HEK293 (cell line): ENCODE measurements at regions not wholly inside any gene's neighbourhood (a gene's known extent, or its start where the extent isn't known, plus 50 kb on each side); places are given as distances from the start of the nearest gene placed in this dataset.

Source experiments
- CTCF ChIA-PET: fragments of 350-600 bp; formaldehyde crosslinking; extraction: SDS; loops from one replicate; lab custom pipeline; 2021; ENCODE audit warnings: antibody characterized with exemption; lab: Yijun Ruan, JAX
- POLR2A ChIA-PET: fragments of 300-600 bp; formaldehyde crosslinking; extraction: SDS; loops from one replicate; lab custom pipeline; 2020; ENCODE audit warnings: antibody characterized with exemption, inconsistent platforms; lab: Yijun Ruan, JAX
- H3K27ac ChIP-seq: fragments of 200-500 bp; sonication (Bioruptor generic); 2 replicates; pipeline ENCODE4 v1.5.1; 2014; ENCODE audit warnings: low read depth, low read length, control low read depth, inconsistent platforms; ENCODE audit errors: extremely low read depth
- H3K36me3 ChIP-seq, 2 experiments: fragments of 200-500 bp in 1 of 2; sonication (Bioruptor generic) in 1 of 2; 1 replicate in 1 of 2; 2 replicates in 1 of 2; pipeline ENCODE4 v1.5.1; 2014 to 2017; ENCODE audit warnings: inconsistent platforms in 2 of 2, low read length in 2 of 2; ENCODE audit not compliant: control insufficient read depth in 2 of 2, insufficient read depth in 1 of 2
- H3K4me1 ChIP-seq: fragments of 200-500 bp; sonication (Bioruptor generic); 2 replicates; pipeline ENCODE4 v1.5.1; 2014; ENCODE audit warnings: mild to moderate bottlenecking, low read length, inconsistent platforms; ENCODE audit not compliant: control insufficient read depth, insufficient read depth
- H3K4me3 ChIP-seq: 2 replicates; pipeline ENCODE4 v1.5.1; 2011; ENCODE audit warnings: low read depth, mild to moderate bottlenecking, control low read depth, low read length, moderate library complexity
- H3K9me3 ChIP-seq: fragments of 200-500 bp; sonication (Bioruptor generic); 2 replicates; pipeline ENCODE4 v1.5.1; 2014; ENCODE audit warnings: low read depth, low read length, inconsistent platforms; ENCODE audit not compliant: control insufficient read depth, insufficient read depth
- EGR2 ChIP-seq: fragments of 450-650 bp; formaldehyde crosslinking; IDR thresholded peaks from 2 replicates; pipeline ENCODE4 v1.5.1; 2016; ENCODE audit warnings: low read depth, missing biosample characterization, missing genetic modification characterization
- IKZF3 ChIP-seq: fragments of 450-650 bp; IDR thresholded peaks from 2 replicates; pipeline ENCODE4 v1.5.0; 2018; ENCODE audit warnings: missing biosample characterization, mild to moderate bottlenecking, missing genetic modification characterization, moderate library complexity
- KLF10 ChIP-seq: fragments of 450-650 bp; IDR thresholded peaks from 2 replicates; pipeline ENCODE4 v1.5.1; 2018; ENCODE audit warnings: missing biosample characterization, mild to moderate bottlenecking, missing genetic modification characterization
- SALL2 ChIP-seq: fragments of 450-650 bp; formaldehyde crosslinking; IDR thresholded peaks from 2 replicates; pipeline ENCODE4 v1.5.0; 2017; ENCODE audit warnings: missing biosample characterization, mild to moderate bottlenecking, missing genetic modification characterization, borderline replicate concordance
- SETDB1 ChIP-seq: IDR thresholded peaks from one replicate; pipeline ENCODE4 v1.6.1; 2017; ENCODE audit warnings: mild to moderate bottlenecking, low read length, moderate library complexity, mixed read lengths; ENCODE audit not compliant: insufficient read length
- YY2 ChIP-seq: fragments of 450-650 bp; formaldehyde crosslinking; IDR thresholded peaks from 2 replicates; pipeline ENCODE4 v1.5.1; 2016; ENCODE audit warnings: missing biosample characterization, missing genetic modification characterization
- ZIC2 ChIP-seq: fragments of 450-650 bp; formaldehyde crosslinking; IDR thresholded peaks from 2 replicates; pipeline ENCODE4 v1.5.1; 2016; ENCODE audit warnings: missing biosample characterization, missing genetic modification characterization
- ZNF138 ChIP-seq: fragments of 450-650 bp; formaldehyde crosslinking; IDR thresholded peaks from 2 replicates; pipeline ENCODE4 v1.5.1; 2016; ENCODE audit warnings: missing biosample characterization, missing genetic modification characterization, borderline replicate concordance
- ZNF148 ChIP-seq: fragments of 450-650 bp; formaldehyde crosslinking; IDR thresholded peaks from 2 replicates; pipeline ENCODE4 v1.5.0; 2017; ENCODE audit warnings: missing biosample characterization, missing genetic modification characterization, borderline replicate concordance
- ZNF174 ChIP-seq: fragments of 450-650 bp; formaldehyde crosslinking; IDR thresholded peaks from 2 replicates; pipeline ENCODE4 v1.5.0; 2017; ENCODE audit warnings: missing biosample characterization, mild to moderate bottlenecking, missing genetic modification characterization
- ZNF223 ChIP-seq: fragments of 450-650 bp; formaldehyde crosslinking; IDR thresholded peaks from 2 replicates; pipeline ENCODE4 v1.5.1; 2016; ENCODE audit warnings: missing biosample characterization, missing genetic modification characterization
- ZNF302 ChIP-seq: fragments of 450-650 bp; formaldehyde crosslinking; IDR thresholded peaks from 2 replicates; pipeline ENCODE4 v1.5.1; 2016; ENCODE audit warnings: missing biosample characterization, missing genetic modification characterization, low read depth
- ZNF350 ChIP-seq: fragments of 450-650 bp; formaldehyde crosslinking; IDR thresholded peaks from 2 replicates; pipeline ENCODE4 v1.5.0; 2017; ENCODE audit warnings: missing biosample characterization, mild to moderate bottlenecking, missing genetic modification characterization
- ZNF501 ChIP-seq: fragments of 450-650 bp; formaldehyde crosslinking; IDR thresholded peaks from 2 replicates; pipeline ENCODE4 v1.5.1; 2016; ENCODE audit warnings: missing biosample characterization, missing genetic modification characterization
- ZNF549 ChIP-seq: fragments of 450-650 bp; IDR thresholded peaks from 2 replicates; pipeline ENCODE4 v1.5.1; 2018; ENCODE audit warnings: missing biosample characterization, missing genetic modification characterization, mild to moderate bottlenecking, inconsistent platforms, moderate library complexity
- ZNF558 ChIP-seq: fragments of 450-650 bp; formaldehyde crosslinking; IDR thresholded peaks from 2 replicates; pipeline ENCODE4 v1.5.1; 2016; ENCODE audit warnings: missing biosample characterization, missing genetic modification characterization
- ZNF677 ChIP-seq: fragments of 450-650 bp; IDR thresholded peaks from 2 replicates; pipeline ENCODE4 v1.5.0; 2018; ENCODE audit warnings: missing biosample characterization, mild to moderate bottlenecking, missing genetic modification characterization, moderate library complexity
- ZNF785 ChIP-seq: fragments of 450-650 bp; formaldehyde crosslinking; IDR thresholded peaks from 2 replicates; pipeline ENCODE4 v1.5.1; 2016; ENCODE audit warnings: missing biosample characterization, missing genetic modification characterization
- ZNF791 ChIP-seq: fragments of 450-650 bp; formaldehyde crosslinking; IDR thresholded peaks from 2 replicates; pipeline ENCODE4 v1.5.1; 2016; ENCODE audit warnings: missing biosample characterization, missing genetic modification characterization
- TF ChIP-seq, protein P1 (sequence below): fragments of 450-650 bp; formaldehyde crosslinking; IDR thresholded peaks from 2 replicates; pipeline ENCODE4 v1.5.1; 2017; ENCODE audit warnings: missing biosample characterization, missing genetic modification characterization
- TF ChIP-seq, protein P2 (sequence below): fragments of 450-650 bp; formaldehyde crosslinking; IDR thresholded peaks from 2 replicates; pipeline ENCODE4 v1.5.1; 2016; ENCODE audit warnings: missing biosample characterization, missing genetic modification characterization

- no peaks in the 10 kb centered on the region for H3K9me3 ChIP-seq
- POLR2A ChIA-PET: no interaction called here
- no peak overlapping the region for H3K4me3 ChIP-seq
- no peak overlapping the region for H3K27ac ChIP-seq
- no peaks in the 10 kb centered on the region for H3K36me3 ChIP-seq
- CTCF ChIA-PET: interaction anchor here (0.9 kb wide), 1 partner anchor 43 kb away, joined by 3 read pairs; no protein-coding TSS in a partner anchor
- TF ChIP-seq, protein P1, sequence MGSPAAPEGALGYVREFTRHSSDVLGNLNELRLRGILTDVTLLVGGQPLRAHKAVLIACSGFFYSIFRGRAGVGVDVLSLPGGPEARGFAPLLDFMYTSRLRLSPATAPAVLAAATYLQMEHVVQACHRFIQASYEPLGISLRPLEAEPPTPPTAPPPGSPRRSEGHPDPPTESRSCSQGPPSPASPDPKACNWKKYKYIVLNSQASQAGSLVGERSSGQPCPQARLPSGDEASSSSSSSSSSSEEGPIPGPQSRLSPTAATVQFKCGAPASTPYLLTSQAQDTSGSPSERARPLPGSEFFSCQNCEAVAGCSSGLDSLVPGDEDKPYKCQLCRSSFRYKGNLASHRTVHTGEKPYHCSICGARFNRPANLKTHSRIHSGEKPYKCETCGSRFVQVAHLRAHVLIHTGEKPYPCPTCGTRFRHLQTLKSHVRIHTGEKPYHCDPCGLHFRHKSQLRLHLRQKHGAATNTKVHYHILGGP (tag by site-specific recombination): no peak
- TF ChIP-seq ZNF785 (tag by site-specific recombination) (no peak), SALL2 (tag by site-specific recombination) (no peak), SETDB1 (no peak), ZNF677 (tag by site-specific recombination) (no peak), ZNF138 (tag by site-specific recombination) (no peak), ZNF302 (no peak), ZNF558 (tag by site-specific recombination) (no peak), KLF10 (tag by site-specific recombination) (no peak), ZNF791 (tag by site-specific recombination) (no peak), ZIC2 (tag by site-specific recombination) (no peak), ZNF223 (no peak), ZNF549 (tag by site-specific recombination) (no peak), IKZF3 (tag by site-specific recombination) (no peak), EGR2 (tag by site-specific recombination) (no peak), ZNF174 (tag by site-specific recombination) (no peak)
- TF ChIP-seq, protein P2, sequence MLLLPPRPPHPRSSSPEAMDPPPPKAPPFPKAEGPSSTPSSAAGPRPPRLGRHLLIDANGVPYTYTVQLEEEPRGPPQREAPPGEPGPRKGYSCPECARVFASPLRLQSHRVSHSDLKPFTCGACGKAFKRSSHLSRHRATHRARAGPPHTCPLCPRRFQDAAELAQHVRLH (tag by site-specific recombination): no peak
- no peaks in the 10 kb centered on the region for H3K4me1 ChIP-seq
Observed at GRCh38 chr2:118251427-118251826, 163.2 kb downstream of the INSIG2 start.

GRCh38 chr2:118250463-118250862, 162.2 kb downstream of the INSIG2 start:
- no peak overlapping the region for H3K4me3 ChIP-seq
- H3K27ac ChIP-seq: no peak overlapping the region
- no peaks in the 10 kb centered on the region for H3K36me3 ChIP-seq
- no peaks in the 10 kb centered on the region for H3K9me3 ChIP-seq
- H3K4me1 ChIP-seq: no peaks in the 10 kb centered on the region
- no peak for TF ChIP-seq ZNF501 (tag by site-specific recombination)
- CTCF ChIA-PET: interaction anchor here (0.7 to 1.2 kb wide), 2 partner anchors 126 to 216 kb away, joined by 3 to 5 read pairs; no protein-coding TSS in a partner anchor
- POLR2A ChIA-PET: no interaction called here

DNA sequence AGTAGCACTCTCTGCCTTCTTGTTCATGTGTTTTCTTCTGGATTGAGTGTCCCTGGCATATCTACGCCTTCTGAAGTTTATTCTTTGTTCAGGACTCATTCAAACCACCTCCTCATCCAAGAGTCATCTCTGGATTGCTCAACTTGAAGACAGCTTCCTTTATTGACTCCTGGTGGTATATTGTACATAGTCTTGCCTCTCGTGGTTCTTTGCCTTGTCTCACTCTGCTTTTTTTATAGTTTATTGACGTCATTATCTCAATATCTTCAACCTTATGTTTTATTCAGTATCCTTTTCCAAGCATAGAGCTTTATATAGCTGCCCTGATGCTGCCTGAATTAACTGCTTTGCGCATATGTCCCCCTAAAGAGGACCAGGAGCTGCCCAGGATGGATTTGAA, 161.7 kb downstream of the INSIG2 start:
- Histone ChIP-seq H3K4me1 (no peaks in the 10 kb centered on the region), H3K36me3 (no peaks in the 10 kb centered on the region), H3K4me3 (no peak overlapping the region), H3K9me3 (no peaks in the 10 kb centered on the region), H3K27ac (no peak overlapping the region)
- TF ChIP-seq, protein P1 (tag by site-specific recombination): no peak
- no peak for TF ChIP-seq YY2 (tag by site-specific recombination)
- no peak for TF ChIP-seq ZNF148 (tag by site-specific recombination)
- no peak for TF ChIP-seq ZNF350 (tag by site-specific recombination)
- ChIA-PET POLR2A (no interaction called here), CTCF (interaction anchor here (1.2 kb wide), 1 partner anchor 126 kb away, joined by 3 read pairs; no protein-coding TSS in a partner anchor)
